Activated naive CD4-positive, alpha-beta T cell treated with anti-CD3 and anti-CD28 coated beads, Interleukin-2, amount 50 U/mL, for 24 hours (primary cell): ENCODE measurements at regions not wholly inside any gene's neighbourhood (a gene's known extent, or its start where the extent isn't known, plus 50 kb on each side); places are given as distances from the start of the nearest gene placed in this dataset.
"Not testable (repeated sequence)": the region's sequence is repeated elsewhere in the genome, so short reads cannot be mapped to it uniquely, and the experiment has no call there.

Source experiments
- H3K27ac Mint-ChIP-seq: one replicate; pipeline ENCODE4 v1.8.0; 2021; ENCODE audit warnings: mild to moderate bottlenecking, mixed read lengths
- H3K27me3 Mint-ChIP-seq: one replicate; pipeline ENCODE4 v1.8.0; 2021; ENCODE audit warnings: mixed read lengths
- H3K36me3 Mint-ChIP-seq: one replicate; pipeline ENCODE4 v1.8.0; 2021; ENCODE audit warnings: mixed read lengths
- H3K4me1 Mint-ChIP-seq: one replicate; pipeline ENCODE4 v1.8.0; 2021; ENCODE audit warnings: mixed read lengths
- H3K4me3 Mint-ChIP-seq: one replicate; pipeline ENCODE4 v1.8.0; 2021; ENCODE audit warnings: mild to moderate bottlenecking, mixed read lengths
- H3K9me3 Mint-ChIP-seq: one replicate; pipeline ENCODE4 v1.8.0; 2021; ENCODE audit warnings: mixed read lengths

DNA sequence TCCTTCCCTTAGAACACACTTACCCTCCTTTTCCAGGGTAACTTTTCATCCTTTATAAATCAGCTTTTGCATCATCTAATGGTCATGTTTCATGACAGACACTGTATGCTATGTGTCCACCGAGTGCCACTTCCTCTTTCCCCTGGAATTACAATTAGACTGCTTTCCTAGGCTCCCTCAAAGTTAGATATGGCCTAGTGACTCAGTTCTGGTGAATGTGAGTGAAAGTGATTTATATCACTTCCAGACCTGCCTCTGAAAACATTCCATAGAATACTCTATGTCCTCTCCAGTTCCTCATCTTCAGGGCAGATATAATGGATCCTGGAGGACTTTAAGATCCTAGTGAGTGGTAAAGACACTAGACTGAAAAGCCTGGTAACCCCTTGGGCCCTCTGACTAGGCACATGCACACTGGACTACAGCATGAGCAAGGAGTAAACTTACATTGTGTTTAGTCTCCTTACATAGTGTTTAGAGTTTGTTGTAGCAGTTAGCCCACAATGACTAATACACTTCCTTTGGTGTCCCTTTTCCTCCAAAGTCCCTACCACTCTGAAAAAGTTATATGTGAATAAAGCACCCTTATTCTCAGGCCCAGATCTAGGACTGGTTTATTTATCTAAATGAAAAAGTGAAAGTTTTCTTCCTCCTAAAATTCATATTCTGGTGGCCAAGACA, 59.3 kb downstream of the GPR88 start:
- H3K27me3 Mint-ChIP-seq = peaks cover 1% of the 10 kb centered on the region
- H3K4me3 Mint-ChIP-seq = no peak overlapping the region
- peaks cover 23% of the 10 kb centered on the region for H3K9me3 Mint-ChIP-seq
- no peak overlapping the region for H3K27ac Mint-ChIP-seq
- peaks cover 5% of the 10 kb centered on the region for H3K36me3 Mint-ChIP-seq
- H3K4me1 Mint-ChIP-seq = no peaks in the 10 kb centered on the region

DNA sequence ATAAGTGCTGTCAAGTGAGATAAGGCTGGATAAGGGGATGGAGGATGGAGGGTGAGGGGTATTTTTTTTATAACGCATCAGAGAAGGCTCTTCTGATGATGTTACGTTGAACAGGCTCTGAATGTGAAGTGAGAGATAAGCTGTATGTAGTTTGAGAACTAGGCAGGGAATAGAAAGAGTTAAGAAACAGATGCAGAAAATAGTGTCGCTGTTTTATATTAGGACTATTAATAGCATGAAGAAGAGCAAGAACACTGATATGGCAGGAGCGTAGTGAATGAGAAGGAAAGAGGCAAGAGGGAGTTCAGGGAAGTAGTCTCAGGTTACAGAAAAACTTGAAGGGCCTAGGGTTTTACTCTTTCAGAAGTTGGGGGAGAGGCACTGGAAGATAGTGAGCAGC, 59.8 kb downstream of the GPR88 start:
- Mint-ChIP-seq H3K4me3 (no peak overlapping the region), H3K4me1 (no peaks in the 10 kb centered on the region), H3K27ac (no peak overlapping the region), H3K9me3 (peaks cover 29% of the 10 kb centered on the region), H3K27me3 (peaks cover 1% of the 10 kb centered on the region), H3K36me3 (peaks cover 6% of the 10 kb centered on the region)

DNA sequence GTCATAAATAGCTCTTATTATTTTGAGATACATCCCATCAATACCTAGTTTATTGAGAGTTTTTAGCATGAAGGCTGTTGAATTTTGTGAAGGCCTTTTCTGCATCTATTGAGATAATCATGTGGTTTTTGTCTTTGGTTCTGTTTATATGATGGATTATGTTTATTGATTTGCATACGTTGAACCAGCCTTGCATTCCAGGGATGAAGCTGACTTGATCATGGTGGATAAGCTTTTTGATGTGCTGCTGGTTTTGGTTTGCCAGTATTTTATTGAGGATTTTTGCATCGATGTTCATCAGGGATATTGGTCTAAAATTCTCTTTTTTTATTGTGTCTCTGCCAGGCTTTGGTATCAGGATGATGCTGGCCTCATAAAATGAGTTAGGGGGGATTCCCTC, 62.4 kb downstream of the GPR88 start:
- Mint-ChIP-seq H3K36me3 (peaks cover 10% of the 10 kb centered on the region), H3K9me3 (peaks cover 38% of the 10 kb centered on the region)
- not testable (repeated sequence) for H3K4me3 Mint-ChIP-seq, H3K27ac Mint-ChIP-seq, H3K4me1 Mint-ChIP-seq, H3K27me3 Mint-ChIP-seq

DNA sequence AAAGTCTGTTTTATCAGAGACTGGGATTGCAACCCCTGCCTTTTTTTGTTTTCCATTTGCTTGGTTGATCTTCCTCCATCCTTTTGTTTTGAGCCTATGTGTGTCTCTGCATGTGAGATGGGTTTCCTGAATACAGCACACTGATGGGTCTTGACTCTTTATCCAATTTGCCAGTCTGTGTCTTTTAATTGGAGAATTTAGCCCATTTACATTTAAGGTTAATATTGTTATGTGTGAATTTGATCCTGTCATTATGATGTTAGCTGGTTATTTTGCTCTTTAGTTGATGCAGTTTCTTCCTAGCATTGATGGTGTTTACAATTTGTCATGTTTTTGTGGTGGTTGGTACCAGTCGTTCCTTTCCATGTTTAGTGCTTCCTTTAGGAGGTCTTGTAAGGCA, 64.1 kb downstream of the GPR88 start:
- H3K4me1 Mint-ChIP-seq, H3K4me3 Mint-ChIP-seq, H3K27ac Mint-ChIP-seq: not testable (repeated sequence)
- Mint-ChIP-seq H3K36me3 (peaks cover 10% of the 10 kb centered on the region), H3K27me3 (peaks cover 10% of the 10 kb centered on the region), H3K9me3 (peaks cover 33% of the 10 kb centered on the region)

DNA sequence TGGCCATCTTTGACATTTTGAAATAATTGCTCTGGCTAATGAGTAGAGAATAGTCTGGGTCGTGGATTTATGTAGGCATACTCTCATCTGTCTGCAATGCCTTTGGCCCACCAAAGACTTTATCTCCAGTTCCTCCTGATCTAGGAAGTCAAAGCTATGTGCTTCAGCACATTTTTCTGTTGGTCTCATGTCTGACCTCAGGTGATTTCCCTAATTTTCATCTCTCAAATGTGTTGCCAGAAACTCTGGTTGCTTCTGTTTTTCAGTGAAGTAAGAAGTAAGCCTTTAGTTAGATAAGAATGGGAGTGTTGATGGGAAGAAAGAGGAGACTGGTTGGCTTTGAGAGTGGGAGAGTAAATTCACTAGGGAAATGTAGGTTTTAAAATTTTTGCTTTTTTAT, 66.4 kb downstream of the GPR88 start:
- H3K9me3 Mint-ChIP-seq = peaks cover 27% of the 10 kb centered on the region
- H3K27me3 Mint-ChIP-seq = peaks cover 11% of the 10 kb centered on the region
- H3K4me1 Mint-ChIP-seq = no peaks in the 10 kb centered on the region
- no peak overlapping the region for H3K27ac Mint-ChIP-seq
- H3K36me3 Mint-ChIP-seq = peaks cover 9% of the 10 kb centered on the region
- no peak overlapping the region for H3K4me3 Mint-ChIP-seq

DNA sequence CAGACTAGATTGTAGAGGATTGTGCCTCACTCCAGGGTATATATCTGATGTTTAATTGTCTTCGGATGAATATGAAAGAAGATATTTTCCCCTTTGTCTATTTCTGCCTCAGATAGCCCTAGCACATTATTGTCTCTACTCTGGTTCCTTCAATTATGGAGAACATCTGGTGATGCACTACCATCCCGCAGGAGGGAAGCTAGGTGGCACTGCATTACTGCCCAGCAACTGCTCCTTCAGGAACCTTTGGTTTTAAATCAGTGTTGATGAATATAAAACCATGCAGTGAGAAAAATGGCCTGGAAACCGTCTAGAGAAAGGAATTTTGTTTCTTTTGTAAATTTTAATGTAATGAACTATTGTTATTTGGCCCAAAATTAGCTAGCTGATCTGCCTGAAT, 68.5 kb downstream of the GPR88 start:
- Mint-ChIP-seq H3K4me1 (no peaks in the 10 kb centered on the region), H3K36me3 (peaks cover 9% of the 10 kb centered on the region), H3K27me3 (peaks cover 12% of the 10 kb centered on the region), H3K27ac (no peak overlapping the region), H3K9me3 (peaks cover 20% of the 10 kb centered on the region), H3K4me3 (no peak overlapping the region)

DNA sequence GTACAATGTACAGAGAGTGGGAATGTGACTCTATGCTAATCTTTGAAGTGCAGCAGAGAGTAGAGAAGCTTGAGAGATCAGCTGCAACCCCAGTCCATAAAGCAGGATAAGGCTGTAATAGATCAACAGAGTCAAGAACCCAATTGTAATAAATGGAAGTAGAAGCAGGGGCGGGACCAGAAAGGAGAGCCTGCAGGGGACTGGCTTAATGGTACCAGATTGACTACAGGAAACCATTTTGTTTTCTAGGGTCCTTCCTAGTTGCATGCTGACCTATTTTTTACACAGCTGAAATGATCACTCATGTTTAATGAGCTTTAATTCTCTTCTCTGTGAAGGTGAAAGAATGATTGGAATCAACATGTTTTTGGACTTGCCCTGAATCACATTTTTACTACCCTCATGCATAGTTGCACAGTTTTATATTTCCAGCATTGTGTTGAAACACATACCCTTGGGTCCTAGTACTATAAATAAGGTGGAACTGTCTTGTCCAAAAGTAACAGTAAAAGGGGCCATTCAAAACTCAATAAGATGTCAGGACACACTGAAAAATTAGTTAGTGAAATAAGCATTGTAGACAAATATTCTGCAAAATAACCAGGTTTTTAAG, 69.8 kb downstream of the GPR88 start:
- Mint-ChIP-seq H3K4me1 (no peaks in the 10 kb centered on the region), H3K27me3 (peaks cover 12% of the 10 kb centered on the region), H3K9me3 (peaks cover 10% of the 10 kb centered on the region), H3K27ac (no peak overlapping the region), H3K36me3 (peaks cover 5% of the 10 kb centered on the region), H3K4me3 (no peak overlapping the region)

DNA sequence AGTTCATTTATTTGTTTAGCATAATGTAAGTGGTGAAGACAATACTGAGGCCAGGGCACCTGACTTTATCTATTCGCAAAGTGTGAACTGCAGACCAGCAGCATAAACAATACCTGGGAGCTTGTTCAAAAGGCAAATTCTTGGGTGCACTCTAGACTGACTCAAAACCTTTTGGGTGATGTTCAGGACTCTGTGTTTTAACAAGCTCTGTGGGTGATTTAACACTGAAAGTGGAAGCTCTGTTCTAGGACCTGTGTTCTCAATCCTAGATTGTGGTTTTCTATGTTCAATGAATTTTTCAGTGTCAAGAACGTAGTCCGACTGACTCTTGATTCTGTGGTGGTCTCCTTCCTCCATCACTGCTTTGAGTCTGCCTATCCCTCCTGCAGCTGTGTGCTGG, 71.9 kb downstream of the GPR88 start:
- Mint-ChIP-seq H3K27me3 (peaks cover 8% of the 10 kb centered on the region), H3K4me1 (peaks cover 17% of the 10 kb centered on the region), H3K4me3 (no peak overlapping the region), H3K27ac (no peak overlapping the region), H3K9me3 (peaks cover 5% of the 10 kb centered on the region), H3K36me3 (no peaks in the 10 kb centered on the region)

DNA sequence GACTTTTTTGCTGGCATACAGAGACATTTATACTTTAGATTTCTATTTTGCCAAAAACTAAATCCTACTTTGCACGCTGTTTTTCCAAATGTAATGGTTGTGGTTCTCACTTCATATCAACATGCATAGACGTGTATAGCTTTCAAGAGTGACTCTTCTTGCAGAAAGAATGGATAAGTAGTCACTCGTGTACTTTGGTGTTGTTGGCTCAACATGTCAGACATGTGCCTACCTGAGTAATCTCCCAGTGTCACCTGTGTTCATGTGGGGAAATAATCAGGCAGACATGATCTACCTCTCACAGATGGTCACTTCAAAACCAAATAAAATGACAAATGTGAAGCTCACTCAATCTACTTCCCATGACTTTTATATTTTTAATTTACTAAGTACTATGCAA, 73.1 kb downstream of the GPR88 start:
- H3K4me1 Mint-ChIP-seq = peaks cover 22% of the 10 kb centered on the region
- H3K27me3 Mint-ChIP-seq = peaks cover 5% of the 10 kb centered on the region
- no peaks in the 10 kb centered on the region for H3K36me3 Mint-ChIP-seq
- H3K9me3 Mint-ChIP-seq = no peaks in the 10 kb centered on the region
- no peak overlapping the region for H3K4me3 Mint-ChIP-seq
- no peak overlapping the region for H3K27ac Mint-ChIP-seq

DNA sequence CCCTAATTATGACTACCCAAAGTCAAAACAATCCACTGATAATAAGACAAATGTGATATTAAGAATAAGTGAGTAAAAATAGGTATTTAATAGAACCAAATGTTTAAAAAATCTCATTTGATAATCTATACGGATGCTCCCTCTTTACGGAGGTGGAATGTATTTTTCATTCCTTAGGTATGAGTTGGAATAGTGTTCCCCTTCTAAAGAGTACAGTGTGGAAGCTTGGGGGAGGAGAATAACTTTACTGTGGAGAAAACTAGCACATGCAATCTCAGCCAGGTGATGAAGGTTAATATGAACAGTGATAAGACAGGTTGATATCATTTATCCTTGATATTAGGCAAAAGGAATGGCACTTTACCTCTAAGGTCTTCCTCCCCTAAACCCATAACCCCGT, 74.6 kb downstream of the GPR88 start:
- Mint-ChIP-seq H3K27me3 (peaks cover 2% of the 10 kb centered on the region), H3K27ac (no peak overlapping the region), H3K4me1 (peaks cover 22% of the 10 kb centered on the region), H3K36me3 (no peaks in the 10 kb centered on the region), H3K4me3 (no peak overlapping the region), H3K9me3 (no peaks in the 10 kb centered on the region)

DNA sequence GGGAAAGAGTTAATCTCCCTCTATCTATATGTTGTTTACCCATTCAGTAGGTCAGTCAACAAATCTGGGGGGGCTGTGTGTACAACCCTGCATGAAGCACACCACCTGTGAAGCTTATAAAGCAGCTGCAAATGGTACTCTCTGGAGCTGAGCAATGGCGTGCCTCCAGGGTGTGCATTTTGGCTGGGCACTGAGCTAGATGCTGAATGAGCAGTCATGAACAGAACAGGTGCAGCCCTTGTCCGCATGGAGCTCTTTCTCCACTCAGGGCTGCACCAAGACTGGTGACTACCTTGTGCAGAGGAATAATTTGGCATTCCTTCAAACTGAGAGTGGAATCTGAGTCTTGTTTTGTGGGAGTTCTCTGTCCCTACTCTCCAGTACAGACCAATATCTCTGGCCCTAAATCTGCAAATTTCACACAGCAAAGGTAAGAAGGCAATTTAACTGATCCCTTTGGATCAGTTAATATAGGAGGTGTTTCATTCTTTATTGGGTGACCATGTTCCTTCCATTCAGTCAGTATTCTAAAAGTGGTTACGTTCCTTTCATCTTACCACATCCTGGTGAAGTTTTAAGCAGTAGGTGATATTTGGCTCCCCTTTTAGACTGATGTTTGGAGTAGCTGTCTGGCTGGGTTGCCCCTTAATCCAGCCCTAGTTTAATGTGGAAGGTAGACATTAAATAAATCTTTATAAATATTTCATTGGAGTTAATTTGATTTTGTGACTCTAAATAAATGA, 76.0 kb downstream of the GPR88 start:
- Mint-ChIP-seq H3K9me3 (no peaks in the 10 kb centered on the region), H3K36me3 (no peaks in the 10 kb centered on the region), H3K27me3 (peaks cover 2% of the 10 kb centered on the region), H3K4me3 (no peak overlapping the region), H3K4me1 (peaks cover 22% of the 10 kb centered on the region), H3K27ac (no peak overlapping the region)

DNA sequence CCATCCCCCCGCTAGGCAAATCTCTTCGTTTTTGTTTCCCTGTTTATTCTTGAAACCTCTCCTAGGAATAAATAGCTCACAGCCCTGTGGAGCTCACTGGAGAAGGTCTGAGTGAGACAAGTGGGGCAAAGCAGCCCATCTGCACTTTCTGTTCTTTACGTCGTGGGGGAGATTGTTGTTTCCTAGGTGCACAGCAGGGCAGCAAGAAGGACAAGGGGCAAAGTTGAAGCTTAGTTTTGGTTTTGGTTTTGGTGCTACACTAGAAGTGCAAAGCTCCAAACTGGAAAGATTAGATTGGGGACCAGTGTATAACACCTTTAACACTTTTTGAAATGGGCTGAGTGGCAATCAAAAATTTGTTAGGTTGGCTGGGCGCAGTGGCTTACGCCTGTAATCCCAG, 76.6 kb downstream of the GPR88 start:
- H3K36me3 Mint-ChIP-seq = no peaks in the 10 kb centered on the region
- H3K4me3 Mint-ChIP-seq = peak overlapping the region; percentile 74
- H3K4me1 Mint-ChIP-seq = peaks cover 22% of the 10 kb centered on the region
- H3K27me3 Mint-ChIP-seq = peaks cover 2% of the 10 kb centered on the region
- H3K27ac Mint-ChIP-seq = no peak overlapping the region
- no peaks in the 10 kb centered on the region for H3K9me3 Mint-ChIP-seq

DNA sequence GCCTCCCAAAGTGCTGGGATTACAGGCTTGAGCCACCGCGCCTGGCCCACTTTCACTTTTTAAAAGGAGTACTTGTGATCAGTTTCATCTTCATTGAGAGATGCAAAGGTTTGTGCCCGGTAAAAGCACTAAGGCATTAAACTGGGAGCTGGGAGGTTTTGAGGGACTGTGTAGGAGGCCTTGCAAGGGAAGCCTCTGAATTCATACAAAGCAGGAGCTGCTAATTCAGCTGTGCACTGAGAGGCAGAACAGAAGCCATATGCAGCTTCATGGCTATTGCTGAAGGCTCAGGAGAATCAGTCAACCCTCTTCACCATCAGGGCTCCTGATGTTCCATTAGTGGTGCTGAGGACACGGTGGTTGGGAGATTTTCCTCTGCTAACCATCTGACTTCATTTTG, 77.7 kb downstream of the GPR88 start:
- Mint-ChIP-seq H3K4me1 (peaks cover 22% of the 10 kb centered on the region), H3K27me3 (no peaks in the 10 kb centered on the region), H3K4me3 (no peak overlapping the region), H3K36me3 (no peaks in the 10 kb centered on the region), H3K9me3 (no peaks in the 10 kb centered on the region), H3K27ac (no peak overlapping the region)

DNA sequence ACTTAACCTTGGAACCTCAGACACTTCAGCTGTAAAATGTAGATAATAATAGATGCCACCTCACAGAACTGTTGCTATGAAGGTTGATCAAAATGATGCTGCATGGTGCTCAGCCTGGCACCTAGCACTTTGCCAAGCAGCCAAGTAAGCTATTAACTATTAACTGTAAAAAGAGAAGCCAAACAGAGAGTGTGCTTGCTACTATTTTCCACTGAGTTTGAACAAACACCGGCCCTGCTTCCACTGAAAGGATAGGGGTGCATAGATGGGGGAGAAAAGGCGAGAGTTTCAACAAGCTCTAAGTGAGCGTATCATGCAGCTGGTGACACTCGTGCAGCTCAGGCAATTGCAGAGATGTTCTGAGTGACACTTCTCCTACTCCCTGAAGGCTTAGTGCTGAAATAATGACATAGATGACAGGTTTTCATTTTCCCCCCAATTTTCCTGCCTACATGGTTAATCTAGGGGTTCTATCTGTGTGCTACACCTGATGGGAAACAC, 78.2 kb downstream of the GPR88 start:
- Mint-ChIP-seq H3K4me1 (peaks cover 22% of the 10 kb centered on the region), H3K27me3 (no peaks in the 10 kb centered on the region), H3K4me3 (no peak overlapping the region), H3K36me3 (no peaks in the 10 kb centered on the region), H3K27ac (no peak overlapping the region), H3K9me3 (no peaks in the 10 kb centered on the region)

DNA sequence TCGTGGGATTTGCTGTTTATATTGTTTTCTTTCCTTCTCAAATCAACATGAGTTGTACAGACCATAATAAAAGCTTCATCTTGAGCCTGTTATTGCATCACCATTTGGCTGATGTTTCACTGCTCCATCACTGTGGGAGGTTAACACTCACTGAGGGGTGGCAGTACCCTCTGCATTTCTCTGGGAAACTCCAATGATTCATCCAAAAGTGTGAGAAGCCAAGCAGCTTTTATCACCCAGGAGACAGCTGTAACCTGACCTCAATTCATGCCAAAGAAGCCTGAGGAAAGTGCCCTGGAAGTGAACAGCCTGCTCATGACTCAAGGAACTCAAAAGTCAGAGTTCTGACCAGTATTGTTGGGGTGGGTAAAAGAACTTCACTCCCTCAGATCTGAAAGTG, 84.1 kb downstream of the GPR88 start:
- H3K27me3 Mint-ChIP-seq = no peaks in the 10 kb centered on the region
- no peak overlapping the region for H3K4me3 Mint-ChIP-seq
- no peaks in the 10 kb centered on the region for H3K36me3 Mint-ChIP-seq
- H3K4me1 Mint-ChIP-seq = no peaks in the 10 kb centered on the region
- H3K9me3 Mint-ChIP-seq = no peaks in the 10 kb centered on the region
- H3K27ac Mint-ChIP-seq = no peak overlapping the region

DNA sequence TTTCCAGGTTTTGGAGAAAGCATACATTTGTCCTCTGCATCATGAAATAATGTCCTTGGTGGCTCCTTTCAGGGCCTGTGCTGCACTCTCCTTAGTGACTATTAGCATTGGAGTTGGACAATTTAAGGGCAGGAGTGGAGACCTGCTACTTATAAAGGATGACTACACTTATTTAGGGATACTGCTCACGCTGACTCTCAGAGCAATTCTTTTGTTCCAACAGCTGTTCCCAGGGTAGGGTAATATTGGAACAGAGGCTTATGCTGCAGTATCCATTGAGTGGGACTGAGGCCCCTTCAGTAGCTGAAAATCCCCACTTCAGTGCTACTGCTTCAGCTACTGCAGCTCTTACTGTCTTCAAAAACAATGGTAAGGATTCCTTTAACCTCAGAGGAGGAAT, 84.6 kb downstream of the GPR88 start:
- Mint-ChIP-seq H3K9me3 (no peaks in the 10 kb centered on the region), H3K27me3 (no peaks in the 10 kb centered on the region), H3K36me3 (no peaks in the 10 kb centered on the region), H3K4me3 (no peak overlapping the region), H3K27ac (no peak overlapping the region), H3K4me1 (no peaks in the 10 kb centered on the region)
